ENCODE measurements at regions not wholly inside any gene's neighbourhood (a gene's known extent, or its start where the extent isn't known, plus 50 kb on each side); places are given as distances from the start of the nearest gene placed in this dataset.

DNA sequence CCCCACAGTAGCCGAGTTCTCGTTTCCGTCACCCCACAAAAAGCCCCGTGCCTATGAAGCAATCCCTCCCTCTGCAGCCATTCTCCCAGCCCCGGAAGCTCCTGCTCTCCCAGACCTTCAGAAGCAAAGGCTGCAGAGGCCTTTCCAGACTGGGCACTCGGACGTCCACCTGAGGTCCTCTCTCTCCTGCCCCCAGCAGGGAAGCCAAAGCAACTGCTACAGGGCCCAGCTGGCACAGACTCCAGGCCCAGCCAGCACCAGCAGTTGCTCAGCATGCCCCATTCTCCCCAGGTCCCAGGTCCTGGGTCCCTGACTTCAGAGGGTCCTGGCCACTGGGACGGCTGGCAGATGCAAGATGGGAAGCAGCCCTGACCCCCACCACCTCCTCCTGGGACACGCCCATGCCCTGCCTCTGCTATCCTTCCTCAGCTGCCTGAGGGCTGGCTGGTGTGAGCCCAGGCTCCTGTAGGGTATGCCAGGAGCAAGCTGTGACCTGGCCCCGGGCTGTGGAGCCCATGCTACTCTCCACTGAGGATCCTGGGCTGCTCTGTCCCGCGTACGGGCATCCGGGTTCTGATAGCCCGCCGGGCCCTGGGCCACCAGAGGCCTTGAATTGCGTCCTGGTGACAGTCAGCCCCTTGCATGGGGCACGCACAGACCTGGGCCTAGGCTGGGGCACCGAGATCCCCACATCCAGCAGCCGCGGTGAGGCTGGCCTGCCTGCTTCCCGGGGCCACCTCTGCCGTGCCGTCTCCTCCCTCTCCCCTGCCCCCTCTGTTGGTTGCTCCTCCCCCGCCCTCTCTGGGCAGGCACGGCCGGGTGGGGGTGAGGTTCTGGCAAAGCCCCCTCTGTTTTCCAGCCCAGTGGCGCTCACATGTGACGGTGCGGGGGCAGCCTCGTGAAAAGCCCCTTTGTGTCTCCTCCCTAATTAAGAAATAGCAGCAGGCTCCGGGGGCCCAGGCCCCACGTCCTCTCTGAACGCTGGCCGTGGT lies 1310.3 kb downstream of the BRD1 start:
- intact Hi-C loops (cut with DNase I), result no loop called here
- peak; percentile 58 to 94 (median 74) for DNase-seq

DNA sequence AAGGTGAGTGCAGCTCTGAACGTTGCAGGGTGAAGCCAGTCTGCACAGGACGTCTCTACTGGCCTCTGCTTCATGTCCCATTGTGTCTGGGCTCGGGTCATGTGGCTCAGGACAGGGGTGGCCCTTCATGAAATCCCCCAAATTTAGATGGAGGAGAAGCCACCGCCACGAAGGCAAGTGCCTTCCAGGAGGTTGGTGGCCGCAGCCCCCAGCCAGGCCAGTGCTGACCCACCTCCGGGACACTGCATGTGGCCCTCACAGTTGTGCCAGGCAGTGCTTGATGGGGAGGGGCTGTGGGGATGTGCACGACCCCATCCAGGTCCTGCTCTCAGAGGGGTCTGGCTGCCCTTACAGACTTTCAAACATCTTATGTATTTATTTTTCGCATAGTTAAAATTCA lies 1311.1 kb downstream of the BRD1 start:
- no peak for DNase-seq
- intact Hi-C loops (cut with DNase I), result no loop called here

DNA sequence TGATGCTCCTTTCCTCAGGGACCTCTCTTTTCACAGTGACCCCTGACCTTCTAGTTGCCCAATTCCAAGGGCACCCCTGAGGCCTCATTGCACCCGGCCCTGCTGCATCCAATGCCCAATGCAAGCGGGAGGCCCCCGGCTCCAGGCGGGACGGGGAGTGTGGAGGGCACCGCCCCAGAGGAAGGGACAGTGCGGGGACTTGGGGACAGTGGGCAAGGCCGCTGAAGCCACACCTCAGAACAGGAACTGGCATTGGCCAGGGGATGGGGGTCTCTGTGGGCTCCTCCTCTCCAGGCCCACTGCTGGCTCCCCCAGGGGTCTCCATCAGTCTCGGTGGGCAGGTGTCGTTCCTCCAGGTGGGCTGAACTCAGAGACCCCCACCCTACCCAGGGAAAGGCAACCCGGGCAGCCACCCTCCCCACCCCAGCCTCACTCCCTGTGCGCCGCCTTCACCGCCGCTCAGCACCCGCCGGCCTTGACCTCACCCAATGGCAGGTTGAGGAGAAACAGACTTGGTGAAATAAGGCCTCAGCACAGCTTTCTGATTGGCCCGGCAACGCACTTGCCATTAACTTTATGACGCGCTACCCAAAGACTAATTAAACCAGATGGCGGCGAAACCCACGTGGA lies 1312.0 kb downstream of the BRD1 start:
- DNase-seq, result no peak
- intact Hi-C loops (cut with DNase I), result no loop called here

DNA sequence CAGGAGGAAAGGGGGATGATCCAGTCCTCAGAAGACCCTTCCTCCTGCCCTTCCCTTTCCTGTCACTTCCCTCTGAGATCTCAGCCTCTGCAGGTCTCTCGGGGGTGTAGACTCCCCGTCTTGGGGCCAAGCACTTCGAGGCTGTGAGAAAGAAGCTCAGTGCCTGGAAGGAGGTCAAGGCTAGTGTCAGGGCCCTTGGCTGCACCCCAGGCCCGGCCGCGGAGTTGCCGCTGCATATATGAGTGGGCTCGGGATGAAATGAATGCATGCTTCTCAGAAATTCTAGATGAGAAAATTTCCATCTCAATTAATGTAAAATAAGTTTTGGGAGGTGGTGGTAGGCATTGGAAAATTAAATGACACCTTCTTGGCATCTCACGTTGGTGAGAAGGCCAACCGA lies 1313.7 kb downstream of the BRD1 start:
- no peak for DNase-seq
- intact Hi-C loops (cut with DNase I), result no loop called here

- no peak for DNase-seq
- intact Hi-C loops (cut with DNase I), result no loop called here
These were observed 1314.2 kb downstream of the BRD1 start for GRCh38 chr22:48513446-48513845.

GRCh38 chr22:48511781-48512327 lies 1315.8 kb downstream of the BRD1 start:
- DNase-seq, result no peak
- intact Hi-C loops (cut with DNase I), result no loop called here

- DNase-seq, result peak in 3 of 10 donors; percentile 29 to 85 (median 51)
- intact Hi-C loops (cut with DNase I), result no loop called here
These were observed 1316.5 kb downstream of the BRD1 start for GRCh38 chr22:48511211-48511610.

DNA sequence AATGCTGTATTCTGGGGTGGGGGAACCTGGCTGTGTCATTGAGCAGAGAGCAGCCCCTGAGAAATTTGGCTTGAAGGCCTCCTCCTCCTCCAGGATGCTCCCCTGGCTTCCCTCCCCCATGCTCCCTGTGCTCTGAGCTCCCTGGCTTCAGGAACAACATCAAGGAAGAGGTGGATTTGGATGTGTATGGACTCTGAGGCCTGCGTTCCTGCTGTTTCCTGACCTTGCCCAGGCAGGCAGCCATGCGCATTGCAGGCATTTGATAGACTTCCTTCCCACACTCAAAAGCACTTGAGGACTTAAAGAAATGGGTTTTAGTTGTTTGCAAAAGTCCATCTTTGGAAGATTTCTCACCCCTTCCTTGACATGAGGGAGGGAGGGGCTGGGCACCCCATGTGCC lies 1317.1 kb downstream of the BRD1 start:
- intact Hi-C loops (cut with DNase I), result no loop called here

GRCh38 chr22:48507595-48508350 lies 1319.9 kb downstream of the BRD1 start:
- intact Hi-C loops (cut with DNase I), result no loop called here
- peak in 1 of 10 donors; percentile 3 for DNase-seq

More for the DNA sequence above, 1317.1 kb downstream of the BRD1 start:
- DNase-seq, result no peak

DNA sequence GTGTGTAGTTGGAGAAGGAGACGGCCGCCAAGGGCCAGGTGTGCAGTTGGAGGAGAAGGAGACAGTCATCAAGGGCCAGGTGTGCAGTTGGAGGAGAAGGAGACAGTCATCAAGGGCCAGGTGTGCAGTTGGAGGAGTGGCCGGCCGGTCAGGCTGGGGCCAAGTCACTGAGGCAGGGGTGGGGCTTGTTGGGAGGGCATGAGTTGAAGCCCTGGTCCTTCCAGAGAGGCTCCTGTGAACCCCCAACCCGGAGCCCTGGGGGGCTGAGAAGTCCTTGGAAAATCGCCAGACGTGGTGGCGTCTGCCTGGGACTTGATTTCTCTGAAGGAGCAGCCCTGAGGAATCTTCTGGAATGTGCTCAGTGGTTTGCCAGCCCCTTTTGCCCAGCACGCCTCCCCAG lies 1320.5 kb downstream of the BRD1 start:
- intact Hi-C loops (cut with DNase I), result no loop called here
- DNase-seq, result peak in 3 of 10 donors; percentile 59 to 68 (median 66)

DNA sequence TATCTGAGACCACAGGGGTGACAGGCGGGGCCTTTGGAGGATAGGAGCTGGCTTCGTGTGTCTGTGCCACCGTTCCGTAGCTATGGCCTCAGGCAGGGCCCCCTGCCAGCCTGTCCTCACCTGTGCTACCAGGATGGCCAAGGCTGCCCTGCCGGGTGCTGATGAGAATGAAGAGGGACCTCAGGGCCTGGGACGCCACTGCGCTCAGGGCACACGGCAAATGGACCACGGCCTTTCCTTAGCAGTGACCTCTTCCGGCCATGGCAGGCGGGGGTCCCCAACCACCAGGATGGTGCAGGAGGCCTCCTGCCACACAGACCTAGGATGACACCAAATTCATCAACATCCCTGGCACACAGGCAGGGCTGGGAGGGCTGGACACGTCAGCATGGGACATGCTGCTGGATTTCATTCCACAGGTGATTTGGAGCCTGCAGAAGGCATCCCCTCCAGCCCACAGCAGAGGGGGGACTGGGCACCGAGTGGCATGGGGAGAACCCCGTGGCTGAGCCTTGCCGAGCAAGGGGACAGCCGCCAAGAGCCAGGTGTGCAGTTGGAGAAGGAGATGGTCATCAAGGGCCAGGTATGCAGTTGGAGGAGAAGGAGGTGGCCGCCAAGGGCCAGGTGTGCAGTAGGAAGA lies 1321.0 kb downstream of the BRD1 start:
- DNase-seq, result peak in 3 of 10 donors; percentile 46 to 79 (median 73)
- intact Hi-C loops (cut with DNase I), result no loop called here

GRCh38 chr22:48505891-48506290 lies 1321.8 kb downstream of the BRD1 start:
- intact Hi-C loops (cut with DNase I), result no loop called here
- DNase-seq, result peak in 3 of 10 donors; percentile 18 to 54 (median 52)

- peak in 4 of 10 donors; percentile 3 to 70 (median 38) for DNase-seq
- intact Hi-C loops (cut with DNase I), result no loop called here
These were observed 1323.0 kb downstream of the BRD1 start for GRCh38 chr22:48504519-48505140.

GRCh38 chr22:48503876-48504275 lies 1323.8 kb downstream of the BRD1 start:
- intact Hi-C loops (cut with DNase I), result no loop called here
- DNase-seq, result peak in 3 of 10 donors; percentile 40 to 66 (median 59)

GRCh38 chr22:48503035-48503625 lies 1324.5 kb downstream of the BRD1 start:
- peak in 3 of 10 donors; percentile 49 to 63 (median 62) for DNase-seq
- intact Hi-C loops (cut with DNase I), result no loop called here

DNA sequence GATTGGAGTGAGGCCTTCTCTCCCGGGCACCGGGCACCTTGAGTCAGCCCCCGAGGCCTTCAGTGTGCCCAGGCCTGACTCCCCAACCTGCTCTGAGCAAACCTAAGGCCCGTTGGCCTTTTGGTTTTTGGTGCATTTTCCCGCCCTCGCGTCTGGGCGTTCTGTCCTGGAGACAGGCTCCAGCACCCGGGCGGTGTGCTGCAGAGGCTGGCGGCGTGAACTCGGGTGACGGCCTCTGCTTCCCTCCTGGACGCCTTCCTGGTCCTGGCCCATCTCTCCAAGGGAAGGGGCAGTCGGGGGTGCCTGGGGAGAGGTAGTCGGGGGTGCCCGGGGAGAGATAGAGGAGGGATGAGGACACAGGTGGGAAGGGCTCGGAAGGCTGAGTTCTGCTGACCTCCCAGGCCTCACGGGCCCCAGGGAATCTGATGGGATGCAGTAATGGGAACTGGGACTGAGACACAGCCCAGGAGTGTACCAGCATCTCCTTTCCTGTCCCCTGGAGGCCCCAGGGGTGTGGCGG lies 1326.4 kb downstream of the BRD1 start:
- DNase-seq, result peak in 3 of 10 donors; percentile 3 to 78 (median 63)
- intact Hi-C loops (cut with DNase I), result no loop called here

DNA sequence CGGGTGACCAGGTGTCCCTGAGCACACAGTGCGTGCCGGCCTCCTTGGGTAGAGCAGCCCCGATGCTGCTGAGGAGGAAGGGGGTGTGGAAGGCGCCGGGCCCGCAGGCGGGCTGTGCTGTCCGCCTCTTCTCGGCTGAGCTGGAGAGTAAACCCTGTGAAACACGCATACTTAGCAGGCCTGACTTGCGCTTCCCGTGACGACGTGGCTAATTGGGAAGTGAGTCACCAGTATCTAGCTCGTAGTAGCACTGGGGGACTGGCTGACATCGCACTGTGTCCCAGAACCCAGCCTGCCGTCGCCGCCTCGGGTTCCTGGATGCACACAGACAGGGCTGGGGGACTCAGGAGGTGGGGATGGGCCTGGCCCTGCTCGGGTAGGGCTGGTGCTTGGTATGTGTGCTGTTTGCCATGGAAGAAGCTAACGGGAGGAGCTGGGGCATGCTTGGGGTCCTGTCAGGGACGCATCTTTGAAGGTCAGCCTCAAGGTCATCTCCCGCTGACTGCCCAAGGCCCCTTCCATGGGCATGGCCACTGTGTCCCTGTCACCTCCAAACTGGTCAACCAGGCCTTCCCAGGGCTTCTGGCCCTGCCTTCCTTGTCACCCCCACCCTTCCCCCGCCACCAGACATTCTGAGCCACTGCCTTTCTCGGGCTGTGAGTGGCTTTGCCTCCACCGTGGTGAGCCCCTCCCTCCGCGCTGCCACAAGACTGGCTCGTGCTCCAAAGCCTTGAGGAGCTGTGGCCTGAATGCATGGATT lies 1327.0 kb downstream of the BRD1 start:
- intact Hi-C loops (cut with DNase I), result no loop called here
- peak in 5 of 10 donors; percentile 44 to 91 (median 83) for DNase-seq

Measured in posterior cingulate gyrus (tissue), 11 donors.